Stimulated activated CD4-positive, alpha-beta T cell treated with anti-CD3 and anti-CD28 coated beads, TNF-alpha, amount 100 ng/mL, for 1 hour (primary cell): ENCODE measurements at regions not wholly inside any gene's neighbourhood (a gene's known extent, or its start where the extent isn't known, plus 50 kb on each side); places are given as distances from the start of the nearest gene placed in this dataset.
"Not testable (repeated sequence)": the region's sequence is repeated elsewhere in the genome, so short reads cannot be mapped to it uniquely, and the experiment has no call there.

Experiments
- DNase-seq, 3 donors: peaks; one replicate each; pipeline ENCODE4 v3.0.0-alpha.2; 2020; ENCODE audit warnings: low read depth in 3 of 3, low spot score in 1 of 3

GRCh38 chr1:195714248-195714647 is 894.0 kb downstream of the KCNT2 start:
- DNase-seq, result no peak

GRCh38 chr1:195709821-195710220 is 898.4 kb downstream of the KCNT2 start:
- DNase-seq, result no peak

GRCh38 chr1:195704028-195704427 is 904.2 kb downstream of the KCNT2 start:
- no peak for DNase-seq

GRCh38 chr1:195701149-195701548 is 907.1 kb downstream of the KCNT2 start:
- DNase-seq, result no peak

- no peak for DNase-seq
Measured at GRCh38 chr1:195697130-195697529, 911.1 kb downstream of the KCNT2 start.

GRCh38 chr1:195686764-195687163 is 921.5 kb downstream of the KCNT2 start:
- DNase-seq, result no peak

GRCh38 chr1:195664628-195665027 is 943.6 kb downstream of the KCNT2 start:
- no peak for DNase-seq

GRCh38 chr1:195663549-195664280 is 944.5 kb downstream of the KCNT2 start:
- DNase-seq, result no peak

- no peak for DNase-seq
Measured at GRCh38 chr1:195656780-195657179, 951.5 kb downstream of the KCNT2 start.

- DNase-seq, result not testable (repeated sequence)
Measured at GRCh38 chr1:195648875-195649274, 959.4 kb downstream of the KCNT2 start.

- DNase-seq, result no peak
Measured at GRCh38 chr1:195637539-195637938, 970.7 kb downstream of the KCNT2 start.

GRCh38 chr1:195618287-195618686 is 990.0 kb downstream of the KCNT2 start:
- DNase-seq, result no peak

- DNase-seq, result no peak
Measured at GRCh38 chr1:195617106-195617505, 991.1 kb downstream of the KCNT2 start.

- no peak for DNase-seq
Measured at GRCh38 chr1:195608883-195609282, 999.4 kb downstream of the KCNT2 start.

- no peak for DNase-seq
Measured at GRCh38 chr1:195606483-195606882, 1001.8 kb downstream of the KCNT2 start.

GRCh38 chr1:195604287-195604686 is 1004.0 kb downstream of the KCNT2 start:
- no peak for DNase-seq

GRCh38 chr1:195597891-195598290 is 1010.3 kb downstream of the KCNT2 start:
- DNase-seq, result no peak

- no peak for DNase-seq
Measured at GRCh38 chr1:195594773-195595172, 1013.5 kb downstream of the KCNT2 start.

- DNase-seq, result no peak
Measured at GRCh38 chr1:195594322-195594721, 1013.9 kb downstream of the KCNT2 start.

- no peak for DNase-seq
Measured at GRCh38 chr1:195591917-195592672, 1016.1 kb downstream of the KCNT2 start.

- DNase-seq, result no peak
Measured at GRCh38 chr1:195590649-195591048, 1017.6 kb downstream of the KCNT2 start.

GRCh38 chr1:195584870-195585624 is 1023.2 kb downstream of the KCNT2 start:
- DNase-seq, result no peak
